DND-41 (cell line): ENCODE measurements at regions not wholly inside any gene's neighbourhood (a gene's known extent, or its start where the extent isn't known, plus 50 kb on each side); places are given as distances from the start of the nearest gene placed in this dataset.

Experiments used
- ATAC-seq: fragments of 200-7000 bp; cut with Tn5 transposase; 3 replicates; pipeline ENCODE4 v1.9.1; 2021; ENCODE audit warnings: low read depth; ENCODE audit not compliant: insufficient read depth
- DNase-seq: peaks from one replicate; pipeline ENCODE4 v3.0.0-alpha.2; 2020
- H2AFZ ChIP-seq: 2 replicates; pipeline ENCODE4 v1.6.0; 2012; ENCODE audit warnings: low read depth, low read length
- H3K27ac ChIP-seq: 2 replicates; pipeline ENCODE4 v1.5.1; 2012; ENCODE audit warnings: low read length, inconsistent platforms
- H3K27me3 ChIP-seq: fragments of 200-600 bp; sonication (generic); 2 replicates; pipeline ENCODE4 v1.6.0; 2012; ENCODE audit warnings: low read length, mild to moderate bottlenecking, inconsistent platforms; ENCODE audit not compliant: insufficient read depth, poor library complexity
- H3K36me3 ChIP-seq: 2 replicates; pipeline ENCODE4 v1.5.1; 2012; ENCODE audit warnings: low read length, inconsistent platforms; ENCODE audit not compliant: insufficient read depth
- H3K4me1 ChIP-seq: 2 replicates; pipeline ENCODE4 v1.5.1; 2012; ENCODE audit warnings: mild to moderate bottlenecking, low read length; ENCODE audit not compliant: insufficient read depth
- H3K4me2 ChIP-seq: 2 replicates; pipeline ENCODE4 v1.6.0; 2012; ENCODE audit warnings: mild to moderate bottlenecking, moderate library complexity, low read length, inconsistent platforms; ENCODE audit not compliant: insufficient read depth
- H3K4me3 ChIP-seq, 2 experiments: fragments of 200-600 bp in 1 of 2; shearing (Covaris generic) in 1 of 2; 2 replicates each; pipeline ENCODE4 v1.5.1; 2012 to 2016; ENCODE audit warnings: inconsistent platforms in 2 of 2, low read length in 2 of 2, mild to moderate bottlenecking in 2 of 2, low read depth in 1 of 2, moderate library complexity in 1 of 2
- H3K79me2 ChIP-seq: 2 replicates; pipeline ENCODE4 v1.6.0; 2012; ENCODE audit warnings: low read length, inconsistent platforms; ENCODE audit not compliant: insufficient read depth
- H3K9ac ChIP-seq: 2 replicates; pipeline ENCODE4 v1.6.0; 2012; ENCODE audit warnings: low read depth, mild to moderate bottlenecking, inconsistent platforms, low read length, moderate library complexity
- H3K9me3 ChIP-seq: 2 replicates; pipeline ENCODE4 v1.5.1; 2012; ENCODE audit warnings: low read length, moderate library complexity, mild to moderate bottlenecking, inconsistent platforms; ENCODE audit not compliant: insufficient read depth, severe bottlenecking
- H4K20me1 ChIP-seq: 2 replicates; pipeline ENCODE4 v1.6.0; 2012; ENCODE audit warnings: low read length; ENCODE audit not compliant: insufficient read depth
- EZH2 ChIP-seq: IDR thresholded peaks from 3 replicates; pipeline ENCODE4 v1.6.1; 2012; ENCODE audit warnings: borderline replicate concordance, low read depth, mild to moderate bottlenecking, moderate library complexity, low read length, inconsistent platforms; ENCODE audit not compliant: severe bottlenecking
- TF ChIP-seq, protein P1 (sequence below): IDR thresholded peaks from 2 replicates; pipeline ENCODE4 v1.5.1; 2012; ENCODE audit warnings: borderline replicate concordance, low read length, moderate library complexity, mild to moderate bottlenecking; ENCODE audit not compliant: poor library complexity, severe bottlenecking; ENCODE audit errors: extremely low read depth

DNA sequence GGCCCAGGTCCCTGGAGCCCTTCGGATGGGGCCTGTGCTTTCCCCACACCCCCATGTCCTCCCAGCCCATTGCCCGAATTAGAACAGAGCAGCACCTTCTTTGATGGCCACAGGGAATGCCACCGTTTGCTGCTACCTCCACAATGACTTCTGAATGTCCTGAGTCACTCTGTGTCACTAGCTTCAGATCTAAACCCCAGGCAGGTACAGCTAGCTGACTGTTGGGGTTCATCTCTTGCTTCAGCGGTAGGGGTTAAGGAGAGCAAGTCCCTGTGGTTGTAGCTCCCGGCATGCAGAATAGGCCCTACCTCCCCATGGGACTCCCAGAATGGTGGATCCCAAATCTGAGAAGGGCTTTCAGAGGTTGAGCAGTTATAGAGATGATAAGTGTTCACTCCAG lies 291.1 kb upstream of the POU3F1 start:
- Histone ChIP-seq H3K9me3 (no peaks in the 10 kb centered on the region), H3K27me3 (peaks cover 30% of the 10 kb centered on the region), H3K36me3 (no peaks in the 10 kb centered on the region), H3K79me2 (no peaks in the 10 kb centered on the region), H3K4me3 (no peak overlapping the region), H3K4me1 (no peaks in the 10 kb centered on the region), H4K20me1 (no peaks in the 10 kb centered on the region), H3K4me2 (no peak overlapping the region), H2AFZ (no peak overlapping the region), H3K9ac (no peak overlapping the region), H3K27ac (no peak overlapping the region)
- TF ChIP-seq, protein P1, sequence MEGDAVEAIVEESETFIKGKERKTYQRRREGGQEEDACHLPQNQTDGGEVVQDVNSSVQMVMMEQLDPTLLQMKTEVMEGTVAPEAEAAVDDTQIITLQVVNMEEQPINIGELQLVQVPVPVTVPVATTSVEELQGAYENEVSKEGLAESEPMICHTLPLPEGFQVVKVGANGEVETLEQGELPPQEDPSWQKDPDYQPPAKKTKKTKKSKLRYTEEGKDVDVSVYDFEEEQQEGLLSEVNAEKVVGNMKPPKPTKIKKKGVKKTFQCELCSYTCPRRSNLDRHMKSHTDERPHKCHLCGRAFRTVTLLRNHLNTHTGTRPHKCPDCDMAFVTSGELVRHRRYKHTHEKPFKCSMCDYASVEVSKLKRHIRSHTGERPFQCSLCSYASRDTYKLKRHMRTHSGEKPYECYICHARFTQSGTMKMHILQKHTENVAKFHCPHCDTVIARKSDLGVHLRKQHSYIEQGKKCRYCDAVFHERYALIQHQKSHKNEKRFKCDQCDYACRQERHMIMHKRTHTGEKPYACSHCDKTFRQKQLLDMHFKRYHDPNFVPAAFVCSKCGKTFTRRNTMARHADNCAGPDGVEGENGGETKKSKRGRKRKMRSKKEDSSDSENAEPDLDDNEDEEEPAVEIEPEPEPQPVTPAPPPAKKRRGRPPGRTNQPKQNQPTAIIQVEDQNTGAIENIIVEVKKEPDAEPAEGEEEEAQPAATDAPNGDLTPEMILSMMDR: no peak
- TF ChIP-seq EZH2: no peak
- DNase-seq (no peak), ATAC-seq (no peak)

DNA sequence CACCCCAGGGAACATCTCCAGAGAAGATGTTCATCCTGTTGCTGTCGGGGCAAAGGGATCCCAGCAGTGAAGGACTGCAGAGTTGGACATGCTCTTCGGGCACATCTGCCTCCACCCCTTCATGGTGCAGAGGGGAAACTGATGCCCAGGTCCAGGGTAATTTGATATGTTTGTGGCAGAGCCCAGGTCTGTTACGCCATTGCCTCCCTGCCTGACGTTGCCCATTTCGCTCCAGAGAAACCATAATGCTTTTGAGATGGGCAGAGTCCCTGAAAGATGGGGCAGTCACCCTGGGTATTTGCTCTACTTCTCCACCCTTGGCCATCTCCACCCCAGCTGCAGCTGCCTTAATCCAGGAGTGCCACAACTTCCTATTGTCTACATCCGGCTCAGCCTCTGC lies 290.4 kb upstream of the POU3F1 start:
- Histone ChIP-seq H4K20me1 (no peaks in the 10 kb centered on the region), H3K4me2 (no peak overlapping the region), H3K79me2 (no peaks in the 10 kb centered on the region), H3K9ac (no peak overlapping the region), H3K36me3 (no peaks in the 10 kb centered on the region), H3K9me3 (no peaks in the 10 kb centered on the region), H3K4me3 (no peak overlapping the region), H3K27ac (no peak overlapping the region), H3K4me1 (no peaks in the 10 kb centered on the region), H2AFZ (no peak overlapping the region), H3K27me3 (peaks cover 30% of the 10 kb centered on the region)
- ATAC-seq (no peak), DNase-seq (no peak)
- no peak for TF ChIP-seq EZH2
- TF ChIP-seq, protein P1: no peak

DNA sequence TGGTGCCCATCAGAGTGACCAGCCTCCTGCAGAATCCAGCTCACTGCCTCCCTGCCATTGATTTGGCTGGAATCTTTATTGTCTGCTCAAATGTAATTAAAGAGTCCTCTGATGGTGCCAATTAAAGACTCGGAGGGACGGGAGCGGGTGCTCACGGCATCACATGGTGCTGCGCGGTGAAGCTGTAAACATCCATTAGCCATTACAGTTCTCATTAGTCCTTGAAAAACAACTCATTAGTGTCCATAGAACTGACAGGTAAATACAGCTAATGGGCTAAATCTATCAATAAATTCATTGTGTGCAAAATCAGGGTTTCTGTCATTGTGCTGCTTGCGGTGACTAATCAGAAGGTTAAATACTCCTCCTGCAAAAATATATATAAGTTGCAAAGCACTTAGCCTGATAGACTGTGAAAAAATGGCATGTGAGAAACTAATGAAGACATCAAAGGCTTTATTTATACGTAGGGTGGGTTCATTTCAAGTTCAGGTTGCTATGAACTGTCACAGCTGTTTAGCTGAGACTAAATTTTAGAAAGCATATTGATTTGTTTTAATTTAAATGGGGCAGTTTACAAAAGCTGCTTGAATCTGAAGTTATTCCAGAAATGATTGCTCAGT lies 289.8 kb upstream of the POU3F1 start:
- TF ChIP-seq EZH2: no peak
- TF ChIP-seq, protein P1: no peak
- no peak overlapping the region for H3K4me3 ChIP-seq
- no peak overlapping the region for H3K27ac ChIP-seq
- no peaks in the 10 kb centered on the region for H3K36me3 ChIP-seq
- ATAC-seq (no peak), DNase-seq (no peak)
- H3K9ac ChIP-seq: no peak overlapping the region
- no peaks in the 10 kb centered on the region for H3K79me2 ChIP-seq
- H4K20me1 ChIP-seq: no peaks in the 10 kb centered on the region
- no peaks in the 10 kb centered on the region for H3K9me3 ChIP-seq
- no peak overlapping the region for H2AFZ ChIP-seq
- H3K4me2 ChIP-seq: no peak overlapping the region
- peaks cover 30% of the 10 kb centered on the region for H3K27me3 ChIP-seq
- H3K4me1 ChIP-seq: no peaks in the 10 kb centered on the region
